Activated T-cell treated with anti-CD3 and anti-CD28 coated beads for 24 hours (primary cell): ENCODE measurements at regions not wholly inside any gene's neighbourhood (a gene's known extent, or its start where the extent isn't known, plus 50 kb on each side); places are given as distances from the start of the nearest gene placed in this dataset.

Experiments
- DNase-seq: peaks from one replicate; pipeline ENCODE4 v3.0.0-alpha.2; 2020; ENCODE audit warnings: low read depth

- DNase-seq, result no peak
These were observed 183.1 kb downstream of the GAS1 start for GRCh38 chr9:86764221-86764624.

- DNase-seq, result no peak
These were observed 183.5 kb downstream of the GAS1 start for GRCh38 chr9:86763791-86764190.

- DNase-seq, result no peak
These were observed 190.0 kb downstream of the GAS1 start for GRCh38 chr9:86757382-86757720.

- no peak for DNase-seq
These were observed 190.5 kb downstream of the GAS1 start for GRCh38 chr9:86756576-86757381.

GRCh38 chr9:86755561-86755941 lies 191.8 kb downstream of the GAS1 start:
- no peak for DNase-seq

- no peak for DNase-seq
These were observed 192.4 kb downstream of the GAS1 start for GRCh38 chr9:86754581-86755560.

- DNase-seq, result no peak
These were observed 193.5 kb downstream of the GAS1 start for GRCh38 chr9:86753836-86754235.

- no peak for DNase-seq
These were observed 194.6 kb downstream of the GAS1 start for GRCh38 chr9:86752733-86753132.

GRCh38 chr9:86751956-86752355 lies 195.3 kb downstream of the GAS1 start:
- no peak for DNase-seq

GRCh38 chr9:86751207-86751606 lies 196.1 kb downstream of the GAS1 start:
- DNase-seq, result no peak

- no peak for DNase-seq
These were observed 197.4 kb downstream of the GAS1 start for GRCh38 chr9:86749894-86750255.

GRCh38 chr9:86749161-86749893 lies 198.0 kb downstream of the GAS1 start:
- DNase-seq, result no peak

GRCh38 chr9:86747711-86748110 lies 199.6 kb downstream of the GAS1 start:
- DNase-seq, result no peak

GRCh38 chr9:86741311-86742208 lies 205.7 kb downstream of the GAS1 start:
- no peak for DNase-seq

GRCh38 chr9:86735772-86736458 lies 211.4 kb downstream of the GAS1 start:
- no peak for DNase-seq

GRCh38 chr9:86734771-86735170 lies 212.5 kb downstream of the GAS1 start:
- no peak for DNase-seq

GRCh38 chr9:86733929-86734328 lies 213.4 kb downstream of the GAS1 start:
- DNase-seq, result no peak

- DNase-seq, result no peak
These were observed 214.7 kb downstream of the GAS1 start for GRCh38 chr9:86732514-86733171.

GRCh38 chr9:86731511-86732063 lies 215.7 kb downstream of the GAS1 start:
- no peak for DNase-seq
